ENCODE measurements at regions not wholly inside any gene's neighbourhood (a gene's known extent, or its start where the extent isn't known, plus 50 kb on each side); places are given as distances from the start of the nearest gene placed in this dataset.
A peak's percentile ranks its signal among the peaks of the same experiment; 100 is the strongest.

DNA sequence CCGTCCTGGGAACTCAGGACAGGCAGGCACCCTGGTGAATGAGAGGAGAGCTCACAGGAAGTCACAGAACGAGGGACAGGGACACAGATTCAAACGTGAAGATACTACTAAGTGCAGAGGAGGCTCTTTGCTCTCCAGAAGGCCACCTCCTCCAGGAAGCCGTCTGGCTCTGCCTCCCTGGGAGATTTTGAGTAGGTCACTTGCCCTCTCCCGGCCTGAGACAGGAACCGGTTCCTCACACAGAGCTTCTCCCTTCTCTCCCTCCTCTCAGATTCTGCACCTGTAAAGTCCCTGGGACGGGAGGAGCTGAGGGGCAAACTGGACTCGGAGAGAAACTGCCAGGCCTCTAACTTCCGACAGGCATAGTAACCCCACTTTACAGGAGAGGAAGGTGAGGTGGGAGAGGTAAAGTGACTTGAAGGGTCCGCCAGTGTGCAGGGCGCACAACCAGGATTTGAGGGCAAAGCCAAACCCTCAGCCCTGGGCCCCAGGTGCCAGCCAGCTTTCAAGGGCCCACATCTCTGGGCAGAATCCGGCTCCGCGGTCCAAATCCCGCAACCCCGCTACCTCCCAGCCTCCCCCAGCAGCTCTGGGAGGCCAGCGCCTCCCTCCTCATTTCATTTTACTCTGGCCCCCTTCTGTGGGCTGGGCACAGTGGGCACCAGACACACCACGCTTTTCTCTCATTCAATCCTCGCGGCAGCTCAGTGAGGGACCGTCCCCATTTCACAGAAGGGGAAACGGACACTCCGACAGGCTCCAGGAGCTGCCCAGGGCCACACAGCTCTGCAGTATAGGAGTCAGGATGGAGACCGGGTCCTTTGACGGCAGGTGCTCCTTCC is 150.2 kb downstream of the SMAD6 start:
- Histone ChIP-seq H3K27ac (ENCODE audit: low read depth) (no peak overlapping the region), H3K36me3 (ENCODE audit: insufficient read depth) (no peaks in the 10 kb centered on the region), H2AFZ (peak overlapping the region; percentile 63), H3K27me3 (ENCODE audit: insufficient read depth) (peaks cover 7% of the 10 kb centered on the region; the same call in 1 of the 2 replicates), H3K9me2 (ENCODE audit: insufficient read depth) (no peaks in the 10 kb centered on the region), H3K79me2 (replicated peaks; ENCODE audit: insufficient read depth) (no peaks in the 10 kb centered on the region), H4K20me1 (replicated peaks; ENCODE audit: insufficient read depth) (no peaks in the 10 kb centered on the region), H3K4me3 (no peak overlapping the region), H3K4me1 (ENCODE audit: insufficient read depth) (no peaks in the 10 kb centered on the region; the same call in 1 of the 2 replicates), H3F3A (replicated peaks; ENCODE audit: low read depth) (no peaks in the 10 kb centered on the region), H3K4me2 (no peak overlapping the region)
- Mint-ChIP-seq H3K27me3 (ENCODE audit: insufficient read depth, low read depth, poor library complexity) (peaks cover 21% of the 10 kb centered on the region), H3K4me1 (peaks cover 25% of the 10 kb centered on the region), H3K36me3 (ENCODE audit: low read depth) (no peaks in the 10 kb centered on the region), H3K9me3 (no peaks in the 10 kb centered on the region; the same call in 2 of the 3 replicates), H3K27ac (no peak overlapping the region), H3K4me3 (no peak overlapping the region)
- TF ChIP-seq, protein P1, sequence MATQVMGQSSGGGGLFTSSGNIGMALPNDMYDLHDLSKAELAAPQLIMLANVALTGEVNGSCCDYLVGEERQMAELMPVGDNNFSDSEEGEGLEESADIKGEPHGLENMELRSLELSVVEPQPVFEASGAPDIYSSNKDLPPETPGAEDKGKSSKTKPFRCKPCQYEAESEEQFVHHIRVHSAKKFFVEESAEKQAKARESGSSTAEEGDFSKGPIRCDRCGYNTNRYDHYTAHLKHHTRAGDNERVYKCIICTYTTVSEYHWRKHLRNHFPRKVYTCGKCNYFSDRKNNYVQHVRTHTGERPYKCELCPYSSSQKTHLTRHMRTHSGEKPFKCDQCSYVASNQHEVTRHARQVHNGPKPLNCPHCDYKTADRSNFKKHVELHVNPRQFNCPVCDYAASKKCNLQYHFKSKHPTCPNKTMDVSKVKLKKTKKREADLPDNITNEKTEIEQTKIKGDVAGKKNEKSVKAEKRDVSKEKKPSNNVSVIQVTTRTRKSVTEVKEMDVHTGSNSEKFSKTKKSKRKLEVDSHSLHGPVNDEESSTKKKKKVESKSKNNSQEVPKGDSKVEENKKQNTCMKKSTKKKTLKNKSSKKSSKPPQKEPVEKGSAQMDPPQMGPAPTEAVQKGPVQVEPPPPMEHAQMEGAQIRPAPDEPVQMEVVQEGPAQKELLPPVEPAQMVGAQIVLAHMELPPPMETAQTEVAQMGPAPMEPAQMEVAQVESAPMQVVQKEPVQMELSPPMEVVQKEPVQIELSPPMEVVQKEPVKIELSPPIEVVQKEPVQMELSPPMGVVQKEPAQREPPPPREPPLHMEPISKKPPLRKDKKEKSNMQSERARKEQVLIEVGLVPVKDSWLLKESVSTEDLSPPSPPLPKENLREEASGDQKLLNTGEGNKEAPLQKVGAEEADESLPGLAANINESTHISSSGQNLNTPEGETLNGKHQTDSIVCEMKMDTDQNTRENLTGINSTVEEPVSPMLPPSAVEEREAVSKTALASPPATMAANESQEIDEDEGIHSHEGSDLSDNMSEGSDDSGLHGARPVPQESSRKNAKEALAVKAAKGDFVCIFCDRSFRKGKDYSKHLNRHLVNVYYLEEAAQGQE (IDR thresholded peaks at IDR 0.05; ENCODE audit: unreplicated experiment): no peak
- no peak for TF ChIP-seq POLR2AphosphoS5 (IDR thresholded peaks at IDR 0.05; ENCODE audit: low read depth)
- TF ChIP-seq, protein P2, sequence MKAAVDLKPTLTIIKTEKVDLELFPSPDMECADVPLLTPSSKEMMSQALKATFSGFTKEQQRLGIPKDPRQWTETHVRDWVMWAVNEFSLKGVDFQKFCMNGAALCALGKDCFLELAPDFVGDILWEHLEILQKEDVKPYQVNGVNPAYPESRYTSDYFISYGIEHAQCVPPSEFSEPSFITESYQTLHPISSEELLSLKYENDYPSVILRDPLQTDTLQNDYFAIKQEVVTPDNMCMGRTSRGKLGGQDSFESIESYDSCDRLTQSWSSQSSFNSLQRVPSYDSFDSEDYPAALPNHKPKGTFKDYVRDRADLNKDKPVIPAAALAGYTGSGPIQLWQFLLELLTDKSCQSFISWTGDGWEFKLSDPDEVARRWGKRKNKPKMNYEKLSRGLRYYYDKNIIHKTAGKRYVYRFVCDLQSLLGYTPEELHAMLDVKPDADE (IDR thresholded peaks at IDR 0.05): no peak
- TF ChIP-seq ZNF331 (CRISPR knock-in tag; IDR thresholded peaks at IDR 0.05; ENCODE audit: low read depth): no peak
- no peak for TF ChIP-seq CREB1 (CRISPR knock-in tag; IDR thresholded peaks at IDR 0.05; ENCODE audit: low read depth)
- TF ChIP-seq STAT1 (IDR thresholded peaks at IDR 0.05; ENCODE audit: unreplicated experiment): no peak
- no peak for TF ChIP-seq ZNF114 (CRISPR knock-in tag; IDR thresholded peaks at IDR 0.05)
- ATAC-seq (no peak), DNase-seq (ENCODE audit: low spot score) (no peak)

DNA sequence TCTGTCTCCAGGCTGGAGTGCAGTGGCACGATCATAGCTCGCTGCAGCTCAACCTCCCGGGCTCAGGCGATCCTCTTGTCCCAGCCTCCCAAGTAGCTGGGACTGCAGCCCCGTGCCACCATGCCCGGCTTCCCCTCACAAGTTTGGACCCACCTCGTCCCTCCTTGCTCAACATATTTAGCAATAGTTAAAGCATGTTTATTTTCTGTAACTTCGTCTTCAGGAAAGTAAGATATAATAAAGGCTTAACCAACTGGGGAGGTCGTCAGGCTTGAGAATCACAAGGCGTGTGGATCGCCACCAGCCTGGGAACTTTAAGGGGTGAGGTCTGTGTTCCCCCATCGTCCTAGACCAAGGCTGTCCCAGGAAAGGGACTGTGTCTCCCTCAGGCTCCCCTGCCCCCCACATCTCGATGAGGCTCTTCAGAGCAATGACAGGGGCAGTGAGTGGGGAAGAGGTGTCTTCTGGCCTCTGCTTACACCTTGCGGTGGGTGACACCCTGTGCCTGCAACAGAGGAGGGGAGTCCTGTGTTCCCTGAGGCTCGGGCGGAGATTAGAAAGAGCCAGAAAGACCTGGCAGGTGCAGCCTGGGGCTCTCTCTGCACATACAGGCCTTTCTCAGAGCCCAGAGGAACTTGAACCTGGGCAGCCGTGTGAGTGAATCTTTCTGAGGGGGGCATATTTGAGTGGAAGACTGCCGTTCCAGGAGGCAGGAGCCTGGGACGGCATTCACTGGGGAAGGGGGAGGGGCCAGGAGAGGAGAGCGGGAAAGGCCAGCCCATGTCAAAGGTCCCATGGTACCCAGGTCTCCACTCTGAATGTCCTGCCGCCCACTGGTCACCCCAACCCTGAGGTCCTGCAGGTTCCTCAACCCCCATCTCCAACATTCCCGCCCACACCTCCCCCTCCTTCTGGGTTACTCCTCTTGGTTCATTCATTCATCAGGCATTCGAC is 152.3 kb downstream of the SMAD6 start:
- Histone ChIP-seq H3K79me2 (replicated peaks; ENCODE audit: insufficient read depth) (no peaks in the 10 kb centered on the region), H3F3A (replicated peaks; ENCODE audit: low read depth) (no peaks in the 10 kb centered on the region), H3K36me3 (ENCODE audit: insufficient read depth) (no peaks in the 10 kb centered on the region), H4K20me1 (replicated peaks; ENCODE audit: insufficient read depth) (no peaks in the 10 kb centered on the region; the same call in 1 of the 2 replicates), H3K27ac (ENCODE audit: low read depth) (no peak overlapping the region), H3K4me3 (no peak overlapping the region), H3K9me2 (ENCODE audit: insufficient read depth) (no peaks in the 10 kb centered on the region), H3K27me3 (ENCODE audit: insufficient read depth) (peaks cover 7% of the 10 kb centered on the region; the same call in 1 of the 2 replicates), H3K4me2 (no peak overlapping the region), H3K4me1 (ENCODE audit: insufficient read depth) (no peaks in the 10 kb centered on the region; the same call in 1 of the 2 replicates), H2AFZ (no peak overlapping the region)
- Mint-ChIP-seq H3K4me1 (peaks cover 25% of the 10 kb centered on the region), H3K4me3 (no peak overlapping the region), H3K27me3 (ENCODE audit: insufficient read depth, low read depth, poor library complexity) (peaks cover 19% of the 10 kb centered on the region), H3K36me3 (ENCODE audit: low read depth) (no peaks in the 10 kb centered on the region), H3K9me3 (no peaks in the 10 kb centered on the region; the same call in 2 of the 3 replicates), H3K27ac (no peak overlapping the region)
- DNase-seq (ENCODE audit: low spot score) (peak; percentile 44), ATAC-seq (no peak; the same call in 2 of the 3 replicates)
- TF ChIP-seq NANOG (IDR thresholded peaks at IDR 0.05; ENCODE audit: borderline replicate concordance): no peak
- no peak for TF ChIP-seq POLR2AphosphoS5 (IDR thresholded peaks at IDR 0.05; ENCODE audit: low read depth)

All from GM23338 (cell line).